Activated naive CD4-positive, alpha-beta T cell treated with anti-CD3 and anti-CD28 coated beads for 36 hours (primary cell): ENCODE measurements at regions not wholly inside any gene's neighbourhood (a gene's known extent, or its start where the extent isn't known, plus 50 kb on each side); places are given as distances from the start of the nearest gene placed in this dataset.

Experiments used
- CTCF ChIA-PET: fragments of 350-600 bp; sonication (Branson Sonifier 250); formaldehyde crosslinking; loops from one replicate; lab custom pipeline; 2021; ENCODE audit warnings: antibody characterized with exemption; lab: Charles Lee
- DNase-seq: peaks from one replicate; pipeline ENCODE4 v3.0.0-alpha.2; 2020
- H3K27ac Mint-ChIP-seq: one replicate; pipeline ENCODE4 v1.8.0; 2021; ENCODE audit warnings: mild to moderate bottlenecking, mixed read lengths
- H3K27me3 Mint-ChIP-seq: one replicate; pipeline ENCODE4 v1.8.0; 2021; ENCODE audit warnings: low read depth, mixed read lengths
- H3K36me3 Mint-ChIP-seq: one replicate; pipeline ENCODE4 v1.8.0; 2021; ENCODE audit warnings: low read depth, mixed read lengths
- H3K4me1 Mint-ChIP-seq: one replicate; pipeline ENCODE4 v1.8.0; 2021; ENCODE audit warnings: low read depth, mixed read lengths
- H3K4me3 Mint-ChIP-seq: one replicate; pipeline ENCODE4 v1.8.0; 2021; ENCODE audit warnings: mild to moderate bottlenecking, moderate library complexity, mixed read lengths
- H3K9me3 Mint-ChIP-seq: one replicate; pipeline ENCODE4 v1.8.0; 2021; ENCODE audit warnings: mixed read lengths
- intact Hi-C: fragments of 100-400 bp; cut with micrococcal nuclease; formaldehyde crosslinking; loops from one replicate; pipeline ENCODE4 v1.15.1; 2023

- no peak for DNase-seq
- Mint-ChIP-seq H3K4me1 (no peaks in the 10 kb centered on the region), H3K36me3 (no peaks in the 10 kb centered on the region), H3K27ac (no peak overlapping the region), H3K27me3 (peaks cover 23% of the 10 kb centered on the region), H3K4me3 (no peak overlapping the region), H3K9me3 (no peaks in the 10 kb centered on the region)
- intact Hi-C loops, result no loop called here
- CTCF ChIA-PET, result no interaction called here
Measured at GRCh38 chr5:74145951-74146350, 494.6 kb downstream of the ENC1 start.

GRCh38 chr5:74143721-74144330 is 496.7 kb downstream of the ENC1 start:
- no peak overlapping the region for H3K4me3 Mint-ChIP-seq
- H3K27me3 Mint-ChIP-seq, result peaks cover 15% of the 10 kb centered on the region
- CTCF ChIA-PET, result no interaction called here
- H3K4me1 Mint-ChIP-seq, result no peaks in the 10 kb centered on the region
- H3K27ac Mint-ChIP-seq, result no peak overlapping the region
- no peak for DNase-seq
- H3K9me3 Mint-ChIP-seq, result no peaks in the 10 kb centered on the region
- intact Hi-C loops, result no loop called here
- no peaks in the 10 kb centered on the region for H3K36me3 Mint-ChIP-seq

GRCh38 chr5:74143151-74143550 is 497.4 kb downstream of the ENC1 start:
- intact Hi-C loops, result no loop called here
- Mint-ChIP-seq H3K9me3 (no peaks in the 10 kb centered on the region), H3K27me3 (peaks cover 19% of the 10 kb centered on the region), H3K36me3 (no peaks in the 10 kb centered on the region), H3K4me3 (no peak overlapping the region), H3K4me1 (no peaks in the 10 kb centered on the region), H3K27ac (no peak overlapping the region)
- no peak for DNase-seq
- CTCF ChIA-PET, result no interaction called here

GRCh38 chr5:74141053-74141452 is 499.5 kb downstream of the ENC1 start:
- intact Hi-C loops, result no loop called here
- Mint-ChIP-seq H3K36me3 (no peaks in the 10 kb centered on the region), H3K27ac (no peak overlapping the region), H3K4me3 (no peak overlapping the region), H3K27me3 (peaks cover 15% of the 10 kb centered on the region), H3K9me3 (no peaks in the 10 kb centered on the region), H3K4me1 (no peaks in the 10 kb centered on the region)
- CTCF ChIA-PET, result no interaction called here
- DNase-seq, result no peak

- no peaks in the 10 kb centered on the region for H3K36me3 Mint-ChIP-seq
- CTCF ChIA-PET, result no interaction called here
- H3K9me3 Mint-ChIP-seq, result no peaks in the 10 kb centered on the region
- intact Hi-C loops, result no loop called here
- no peak overlapping the region for H3K27ac Mint-ChIP-seq
- H3K4me3 Mint-ChIP-seq, result no peak overlapping the region
- peaks cover 17% of the 10 kb centered on the region for H3K27me3 Mint-ChIP-seq
- no peak for DNase-seq
- no peaks in the 10 kb centered on the region for H3K4me1 Mint-ChIP-seq
Measured at GRCh38 chr5:74140409-74140808, 500.1 kb downstream of the ENC1 start.

GRCh38 chr5:74139589-74139988 is 500.9 kb downstream of the ENC1 start:
- Mint-ChIP-seq H3K27me3 (peaks cover 17% of the 10 kb centered on the region), H3K27ac (no peak overlapping the region), H3K4me1 (no peaks in the 10 kb centered on the region), H3K4me3 (no peak overlapping the region), H3K9me3 (no peaks in the 10 kb centered on the region), H3K36me3 (no peaks in the 10 kb centered on the region)
- CTCF ChIA-PET, result no interaction called here
- no peak for DNase-seq
- intact Hi-C loops, result no loop called here

- no peaks in the 10 kb centered on the region for H3K36me3 Mint-ChIP-seq
- peaks cover 11% of the 10 kb centered on the region for H3K27me3 Mint-ChIP-seq
- no peaks in the 10 kb centered on the region for H3K4me1 Mint-ChIP-seq
- no peak overlapping the region for H3K4me3 Mint-ChIP-seq
- DNase-seq, result no peak
- H3K9me3 Mint-ChIP-seq, result no peaks in the 10 kb centered on the region
- CTCF ChIA-PET, result no interaction called here
- H3K27ac Mint-ChIP-seq, result no peak overlapping the region
- intact Hi-C loops, result no loop called here
Measured at GRCh38 chr5:74138721-74139120, 501.8 kb downstream of the ENC1 start.

GRCh38 chr5:74136276-74136825 is 504.2 kb downstream of the ENC1 start:
- peaks cover 11% of the 10 kb centered on the region for H3K27me3 Mint-ChIP-seq
- no peak overlapping the region for H3K4me3 Mint-ChIP-seq
- no peaks in the 10 kb centered on the region for H3K9me3 Mint-ChIP-seq
- no peaks in the 10 kb centered on the region for H3K36me3 Mint-ChIP-seq
- DNase-seq, result no peak
- intact Hi-C loops, result no loop called here
- CTCF ChIA-PET, result no interaction called here
- no peak overlapping the region for H3K27ac Mint-ChIP-seq
- H3K4me1 Mint-ChIP-seq, result no peaks in the 10 kb centered on the region

- Mint-ChIP-seq H3K9me3 (no peaks in the 10 kb centered on the region), H3K4me1 (no peaks in the 10 kb centered on the region), H3K27ac (no peak overlapping the region), H3K36me3 (no peaks in the 10 kb centered on the region), H3K27me3 (peaks cover 13% of the 10 kb centered on the region), H3K4me3 (no peak overlapping the region)
- CTCF ChIA-PET, result no interaction called here
- intact Hi-C loops, result no loop called here
- DNase-seq, result no peak
Measured at GRCh38 chr5:74135033-74135432, 505.5 kb downstream of the ENC1 start.

- Mint-ChIP-seq H3K4me1 (no peaks in the 10 kb centered on the region), H3K27ac (no peak overlapping the region), H3K9me3 (no peaks in the 10 kb centered on the region), H3K4me3 (no peak overlapping the region), H3K27me3 (peaks cover 12% of the 10 kb centered on the region), H3K36me3 (no peaks in the 10 kb centered on the region)
- no peak for DNase-seq
- CTCF ChIA-PET, result no interaction called here
- intact Hi-C loops, result no loop called here
Measured at GRCh38 chr5:74132485-74132884, 506.5 kb downstream of the ARHGEF28 start.

- H3K27me3 Mint-ChIP-seq, result peaks cover 12% of the 10 kb centered on the region
- H3K4me3 Mint-ChIP-seq, result no peak overlapping the region
- intact Hi-C loops, result no loop called here
- H3K27ac Mint-ChIP-seq, result no peak overlapping the region
- DNase-seq, result no peak
- H3K9me3 Mint-ChIP-seq, result no peaks in the 10 kb centered on the region
- no peaks in the 10 kb centered on the region for H3K36me3 Mint-ChIP-seq
- CTCF ChIA-PET, result no interaction called here
- no peaks in the 10 kb centered on the region for H3K4me1 Mint-ChIP-seq
Measured at GRCh38 chr5:74131250-74131649, 505.3 kb downstream of the ARHGEF28 start.

- no peak overlapping the region for H3K4me3 Mint-ChIP-seq
- H3K4me1 Mint-ChIP-seq, result no peaks in the 10 kb centered on the region
- H3K27me3 Mint-ChIP-seq, result peaks cover 11% of the 10 kb centered on the region
- no peak overlapping the region for H3K27ac Mint-ChIP-seq
- intact Hi-C loops, result no loop called here
- no peaks in the 10 kb centered on the region for H3K9me3 Mint-ChIP-seq
- no peaks in the 10 kb centered on the region for H3K36me3 Mint-ChIP-seq
- CTCF ChIA-PET, result no interaction called here
- DNase-seq, result no peak
Measured at GRCh38 chr5:74130155-74130897, 504.3 kb downstream of the ARHGEF28 start.
